Mammary epithelial cell (primary cell): ENCODE measurements at regions not wholly inside any gene's neighbourhood (a gene's known extent, or its start where the extent isn't known, plus 50 kb on each side); places are given as distances from the start of the nearest gene placed in this dataset.

Experiments used
- CTCF ChIP-seq, 2 donors: IDR thresholded peaks in 1 of 2; conservative IDR thresholded peaks in 1 of 2; 2 replicates each; pipeline ENCODE4 v1.5.1; 2011 to 2012; ENCODE audit warnings: inconsistent platforms in 2 of 2, low read length in 2 of 2, mild to moderate bottlenecking in 2 of 2, control low read depth in 1 of 2, low read depth in 1 of 2; ENCODE audit not compliant: insufficient read depth in 1 of 2; ENCODE audit errors: extremely low read depth in 1 of 2
- EZH2 ChIP-seq: IDR thresholded peaks from 2 replicates; pipeline ENCODE4 v1.6.1; 2012; ENCODE audit warnings: low read length, inconsistent platforms, borderline replicate concordance

- TF ChIP-seq CTCF (conservative IDR thresholded peaks at IDR 0.05 in 1 of 2, IDR thresholded peaks at IDR 0.05 in 1 of 2; ENCODE audit: extremely low read depth in 1 of 2, insufficient read depth in 1 of 2, low read depth in 1 of 2, low read length in 2 of 2) (no peak), EZH2 (no peak)
Measured at GRCh38 chr1:117681901-117682250, 76.0 kb downstream of the TENT5C start.
